Stimulated activated CD4-positive, alpha-beta T cell treated with anti-CD3 and anti-CD28 coated beads, Interleukin-4, amount 100 ng/mL, for 48 hours (primary cell): ENCODE measurements at regions not wholly inside any gene's neighbourhood (a gene's known extent, or its start where the extent isn't known, plus 50 kb on each side); places are given as distances from the start of the nearest gene placed in this dataset.
"Not testable (repeated sequence)": the region's sequence is repeated elsewhere in the genome, so short reads cannot be mapped to it uniquely, and the experiment has no call there.

Experiments used
- DNase-seq, 2 donors: peaks; one replicate each; pipeline ENCODE4 v3.0.0-alpha.2; 2020; ENCODE audit warnings: low read depth in 2 of 2

DNA sequence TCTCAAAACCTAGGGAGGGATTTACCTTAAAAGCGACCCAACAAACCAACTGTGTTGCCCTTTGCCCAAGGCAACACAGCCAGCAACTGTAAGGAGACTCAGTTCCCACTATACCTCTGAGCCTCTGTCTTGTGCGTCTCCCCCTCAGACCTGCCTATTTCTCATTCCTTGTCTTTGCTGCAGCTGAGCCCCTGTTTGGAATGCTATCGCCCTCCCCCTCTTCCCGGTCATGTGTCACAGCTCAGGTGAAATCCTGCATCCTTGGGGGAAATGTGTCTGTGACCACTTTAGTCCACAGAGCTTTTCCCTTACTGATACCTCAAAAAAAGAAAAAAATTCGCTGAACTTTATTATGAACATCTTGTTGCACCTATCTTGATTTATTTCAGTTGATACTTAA, 52.0 kb upstream of the LRIG1 start:
- DNase-seq, result no peak

DNA sequence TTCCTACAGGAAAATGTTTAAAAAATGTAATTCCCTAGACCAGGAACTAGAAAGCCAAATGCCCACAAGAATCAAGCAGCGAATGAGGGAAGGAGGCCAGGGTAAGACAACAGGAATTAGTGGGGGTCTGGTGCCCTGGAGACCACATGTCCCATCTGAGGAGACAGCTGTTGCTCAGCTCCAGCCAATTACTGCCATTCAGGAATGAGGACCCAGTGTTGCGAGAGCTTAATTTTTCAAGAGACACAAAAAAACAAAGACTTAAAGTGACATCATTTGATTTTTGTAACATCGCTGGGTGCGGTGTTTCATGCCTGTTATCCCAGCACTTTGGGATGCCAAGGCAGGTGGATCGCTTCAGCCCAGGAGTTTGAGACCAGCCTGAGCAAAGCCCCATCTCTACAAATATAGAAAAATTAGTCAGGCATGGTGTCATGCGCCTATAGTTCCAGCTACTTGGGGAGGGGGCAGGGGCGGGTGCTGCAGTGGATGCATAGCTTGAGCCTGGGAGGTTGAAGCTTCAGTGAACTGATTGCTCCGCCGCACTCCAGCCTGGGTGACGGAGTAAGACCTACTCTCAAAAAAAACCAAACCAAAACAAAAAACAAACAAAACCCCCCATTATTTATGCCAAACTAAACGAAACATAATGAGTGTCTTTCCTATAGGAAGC, 52.8 kb upstream of the LRIG1 start:
- no peak for DNase-seq

DNA sequence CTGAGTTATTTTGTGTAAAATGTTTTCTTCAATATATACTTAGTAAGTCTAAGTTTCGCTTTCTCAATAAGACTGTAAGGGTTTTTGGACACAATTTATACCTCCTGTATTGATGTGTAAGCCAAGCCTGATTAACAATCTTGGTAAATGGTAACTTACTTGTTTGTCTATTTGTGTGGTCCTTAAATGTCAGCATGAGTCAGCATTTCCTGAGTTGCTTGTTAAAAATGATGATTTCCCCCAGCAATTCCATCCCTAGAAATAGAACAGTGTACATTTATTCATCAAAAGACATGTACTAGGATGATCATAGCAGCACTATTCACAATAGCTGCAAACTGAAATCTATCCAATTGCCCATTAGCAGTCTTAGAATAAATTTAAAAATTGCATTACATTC, 53.4 kb upstream of the LRIG1 start:
- no peak for DNase-seq

DNA sequence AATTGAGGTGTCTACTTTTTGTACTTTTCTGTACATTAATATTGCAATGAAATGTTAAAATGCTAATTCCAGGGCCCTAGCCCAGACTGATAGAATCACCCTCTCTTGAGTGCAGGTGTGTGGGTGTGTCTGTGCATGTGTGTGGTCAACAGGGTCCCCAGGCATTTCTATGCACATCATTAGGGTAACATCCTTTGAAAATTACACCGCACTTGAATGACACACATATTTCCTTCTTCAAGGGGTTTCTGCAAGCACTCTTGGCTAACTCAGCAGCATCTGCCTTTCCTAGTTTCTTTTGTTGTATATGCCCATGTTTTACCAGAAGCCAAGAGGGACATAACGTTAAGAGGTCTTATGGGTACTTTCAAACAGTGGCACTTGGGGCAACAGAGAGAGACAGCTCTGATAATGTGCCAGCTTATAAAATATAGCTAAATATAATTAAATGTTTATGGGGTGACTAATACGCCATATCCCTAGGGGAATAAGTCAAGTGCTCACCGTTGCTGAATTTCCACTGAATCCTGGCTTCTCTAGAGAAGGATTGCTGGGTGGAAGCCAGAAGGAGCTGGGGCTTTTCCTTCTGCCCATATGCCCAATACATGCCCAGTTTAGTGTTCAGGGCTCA, 54.5 kb upstream of the LRIG1 start:
- DNase-seq, result no peak

DNA sequence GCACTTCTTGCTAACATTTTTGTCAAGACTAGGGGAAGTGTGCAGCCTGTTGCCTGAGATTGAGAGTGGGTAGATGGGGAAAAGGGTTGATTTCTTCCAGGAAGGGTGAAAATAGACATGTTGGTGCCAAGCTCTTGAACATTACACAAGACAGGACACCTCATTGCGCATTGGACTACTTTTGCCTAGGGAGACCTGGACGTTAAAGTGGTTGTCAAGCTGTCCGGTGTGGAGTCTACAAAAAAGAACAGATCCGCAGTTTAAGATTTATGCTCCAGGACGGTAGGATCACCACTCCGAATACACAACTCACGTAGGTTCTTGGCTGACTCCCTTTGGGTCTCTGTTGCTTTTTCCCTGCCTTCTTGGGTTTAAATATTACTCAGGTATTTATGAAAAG, 56.3 kb upstream of the LRIG1 start:
- DNase-seq, result no peak

DNA sequence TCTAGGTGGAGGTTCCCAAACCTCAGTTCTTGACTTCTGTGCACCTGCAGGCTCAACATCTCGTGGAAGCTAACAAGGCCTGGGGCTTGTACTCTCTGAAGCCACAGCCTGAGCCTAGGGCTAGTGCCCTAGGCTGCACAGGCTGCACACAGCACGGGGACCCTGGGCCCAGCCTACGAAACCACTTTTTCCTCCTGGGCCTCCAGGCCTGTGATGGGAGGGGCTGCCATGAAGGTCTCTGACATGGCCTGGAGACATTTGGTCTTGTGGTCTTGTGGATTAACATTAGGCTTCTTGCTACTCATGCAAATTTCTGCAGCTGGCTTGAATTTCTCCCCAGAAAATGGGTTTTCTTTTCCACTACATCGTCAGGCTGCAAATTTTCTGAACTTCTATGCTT, 59.1 kb upstream of the LRIG1 start:
- not testable (repeated sequence) for DNase-seq

DNA sequence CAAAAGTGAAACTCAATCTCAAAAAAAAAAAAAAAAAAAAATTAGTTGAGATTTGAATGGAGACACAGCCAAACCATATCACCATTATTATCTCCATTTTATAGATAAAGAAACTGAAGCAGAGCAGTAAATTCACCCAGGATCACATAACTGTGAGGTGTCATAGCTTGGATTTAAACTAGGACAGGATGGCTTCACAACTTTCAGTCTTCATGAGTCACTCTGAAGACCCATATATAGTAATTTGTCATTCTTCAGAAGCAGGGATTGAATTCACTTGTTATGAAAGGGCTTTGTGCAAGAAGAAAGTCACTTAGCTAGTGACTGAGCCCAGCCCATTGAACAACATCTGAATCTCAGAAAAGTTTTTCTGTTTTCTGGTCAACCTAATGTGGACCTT, 60.5 kb upstream of the LRIG1 start:
- no peak for DNase-seq

DNA sequence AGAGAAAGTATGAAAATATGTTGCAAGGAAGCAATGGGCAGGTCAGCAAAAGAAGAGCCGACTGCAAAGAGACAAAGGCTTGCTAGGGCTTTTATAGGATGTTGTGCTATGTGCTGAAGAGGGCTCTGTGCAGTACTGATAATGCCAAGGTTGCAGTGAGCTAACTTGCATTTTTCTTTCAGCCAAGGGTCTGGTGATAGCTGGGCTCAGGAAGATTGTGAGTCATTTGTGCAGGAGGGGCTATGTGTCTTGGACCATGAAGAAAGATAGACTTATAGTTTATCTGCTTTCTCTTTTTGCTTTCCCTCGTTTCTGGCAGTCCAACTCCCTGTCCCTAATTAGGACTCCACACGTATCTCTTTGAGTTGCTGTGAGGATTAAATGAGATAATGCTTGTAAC, 64.5 kb upstream of the LRIG1 start:
- DNase-seq, result no peak

DNA sequence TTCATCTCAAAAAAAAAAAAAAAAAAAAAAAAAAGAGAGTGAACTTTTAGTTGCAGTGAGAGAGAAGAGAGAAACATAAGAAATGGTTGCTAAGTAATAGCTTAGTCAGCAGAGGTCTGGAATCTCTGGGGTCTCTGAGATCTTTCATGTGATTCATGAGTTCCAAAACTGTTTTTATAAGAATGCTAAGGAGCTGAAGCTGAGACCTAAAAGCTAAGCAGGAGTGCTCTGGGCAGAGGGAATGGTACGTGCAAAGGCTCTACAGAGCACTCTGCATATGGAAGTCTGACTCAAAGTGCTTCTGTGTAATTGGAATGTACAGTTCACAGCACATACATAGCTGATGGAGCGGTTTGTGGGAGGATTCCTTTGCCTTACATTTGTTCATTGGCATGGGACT, 66.3 kb upstream of the LRIG1 start:
- no peak for DNase-seq

DNA sequence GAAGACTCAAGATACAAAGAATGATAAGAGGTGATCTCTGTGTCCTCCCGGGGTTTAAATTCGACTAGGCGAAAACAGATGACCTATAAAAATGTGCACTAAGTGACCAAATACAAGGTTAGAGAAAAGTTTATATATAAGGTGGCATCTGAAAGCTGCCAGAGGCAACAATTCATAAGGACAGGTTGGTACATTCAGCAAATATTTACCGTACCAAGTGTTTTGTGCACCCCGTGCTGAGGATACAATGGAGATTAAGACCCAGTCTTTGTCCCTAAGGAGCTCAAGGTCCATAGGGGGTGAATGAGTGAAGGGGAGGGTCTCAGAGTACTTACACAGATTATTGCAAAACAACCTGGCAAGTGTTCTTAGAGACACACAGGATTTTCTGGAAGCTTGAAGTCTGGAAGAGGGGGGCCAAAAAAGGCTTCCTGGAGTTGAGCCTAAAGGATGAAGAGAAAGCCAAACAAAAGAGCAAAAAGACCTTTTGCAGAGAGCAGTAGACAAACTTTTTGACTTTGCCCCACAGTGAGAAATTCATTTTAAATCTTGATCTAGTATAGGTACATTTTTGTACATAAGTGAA, 71.4 kb upstream of the LRIG1 start:
- DNase-seq, result no peak

DNA sequence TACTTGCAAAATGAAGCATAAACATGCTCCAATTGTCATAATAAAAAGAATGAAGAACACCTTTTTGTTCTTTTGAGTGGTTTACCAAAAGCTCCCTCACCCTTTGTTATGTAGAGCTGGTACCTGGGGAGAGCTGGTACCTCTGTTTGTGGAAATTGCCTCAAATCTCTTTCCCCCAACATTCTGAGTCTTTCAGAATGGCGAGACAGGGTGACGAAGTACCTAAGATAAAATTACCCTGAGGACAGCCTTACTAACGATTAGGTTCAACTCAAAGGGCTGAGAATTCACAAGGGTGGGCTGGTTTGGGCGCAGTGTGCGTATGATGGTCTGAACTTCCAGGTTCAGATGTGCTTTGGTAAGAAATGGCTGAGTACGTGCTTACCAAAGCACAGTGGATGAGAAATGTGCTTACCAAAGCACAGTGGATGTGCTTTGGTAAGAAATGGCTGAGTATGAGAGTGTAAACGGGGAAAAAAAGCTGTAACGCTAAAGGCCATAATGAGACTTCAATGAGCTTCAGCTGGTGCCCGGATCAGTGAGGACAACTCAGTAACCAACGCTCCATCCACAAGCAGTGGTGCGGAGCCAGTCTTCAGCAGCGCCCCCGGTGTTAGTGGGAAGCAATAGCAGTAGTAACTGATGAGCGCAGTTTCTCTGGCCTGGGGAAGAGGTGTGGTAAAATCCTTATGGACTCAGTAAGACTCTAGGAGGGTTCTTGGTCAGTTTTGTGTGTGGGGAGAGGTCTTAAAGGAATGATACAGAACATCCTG, 72.3 kb upstream of the LRIG1 start:
- DNase-seq, result peak in 1 of 2 donors; percentile 3

DNA sequence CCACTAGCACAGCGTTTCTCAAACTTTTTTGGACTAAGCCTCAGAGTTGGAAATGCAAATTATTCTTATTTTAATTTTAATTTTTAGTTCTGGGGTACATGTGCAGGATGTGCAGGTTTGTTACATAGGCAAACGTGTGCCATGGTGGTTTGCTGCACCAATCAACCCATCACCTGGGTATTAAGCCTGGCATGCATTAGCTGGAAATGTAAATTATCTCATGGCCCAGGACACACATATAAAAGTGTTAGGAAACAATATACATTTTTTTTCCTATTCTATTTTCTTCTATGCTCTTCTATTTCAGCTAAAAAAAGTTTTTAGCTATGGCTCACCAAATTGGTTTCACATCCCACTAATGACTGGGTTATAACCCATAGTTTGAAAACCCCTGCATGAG, 73.3 kb upstream of the LRIG1 start:
- DNase-seq, result no peak

DNA sequence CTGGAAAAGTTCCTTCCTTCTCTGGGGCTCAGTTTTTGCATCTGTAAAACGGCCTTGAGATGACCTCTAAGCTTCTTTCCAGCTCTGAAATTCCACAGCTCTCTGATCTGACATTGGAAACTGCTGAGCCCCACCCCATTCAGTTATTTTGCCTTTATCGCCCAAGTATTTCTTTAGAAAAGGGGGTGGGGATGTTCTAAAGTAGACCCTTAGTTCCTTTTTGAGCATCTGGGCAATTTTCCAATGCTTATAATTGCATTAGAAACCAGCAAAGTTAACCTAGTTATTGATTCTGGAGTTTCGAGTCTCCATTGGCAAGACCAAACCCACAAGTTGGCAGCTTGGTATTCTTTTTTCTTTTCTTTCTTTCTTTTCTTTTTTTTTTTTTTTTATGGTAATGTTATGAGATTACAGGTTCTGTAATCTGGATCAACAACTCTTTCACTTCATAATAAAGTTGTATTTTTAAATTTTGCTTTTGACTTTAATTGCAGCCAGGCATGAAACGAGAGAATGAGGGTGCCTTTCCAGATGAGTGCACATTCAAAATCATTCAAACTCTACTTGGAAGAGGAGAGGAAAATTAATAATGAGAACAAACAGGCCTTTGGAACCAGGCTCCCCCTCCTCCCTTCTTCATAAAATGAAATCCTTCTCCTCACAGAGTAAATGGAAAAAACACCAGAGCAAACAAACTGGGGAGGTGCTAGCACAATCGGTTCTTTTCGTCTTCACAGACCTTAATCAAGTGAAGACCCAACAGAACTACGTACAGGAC, 76.8 kb upstream of the LRIG1 start:
- no peak for DNase-seq

DNA sequence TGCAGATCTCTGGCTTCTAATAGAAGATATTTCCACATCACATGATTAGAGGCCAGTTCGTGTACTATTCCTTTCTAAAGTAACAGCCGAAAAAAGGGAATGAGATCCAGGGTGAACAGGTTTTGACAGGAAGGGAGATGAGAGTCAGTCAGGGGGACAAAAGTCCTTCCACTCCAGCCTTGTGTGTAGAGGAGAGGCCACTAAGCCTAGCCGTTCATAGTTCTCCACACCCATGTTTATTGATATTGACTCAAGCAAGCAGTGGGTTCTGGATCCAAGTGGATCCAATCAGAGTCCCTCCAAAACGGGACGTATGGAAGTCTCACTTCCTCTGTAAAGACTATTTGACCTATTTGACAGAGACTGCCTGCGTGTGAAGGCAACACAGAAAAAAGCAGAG, 80.4 kb upstream of the LRIG1 start:
- no peak for DNase-seq

DNA sequence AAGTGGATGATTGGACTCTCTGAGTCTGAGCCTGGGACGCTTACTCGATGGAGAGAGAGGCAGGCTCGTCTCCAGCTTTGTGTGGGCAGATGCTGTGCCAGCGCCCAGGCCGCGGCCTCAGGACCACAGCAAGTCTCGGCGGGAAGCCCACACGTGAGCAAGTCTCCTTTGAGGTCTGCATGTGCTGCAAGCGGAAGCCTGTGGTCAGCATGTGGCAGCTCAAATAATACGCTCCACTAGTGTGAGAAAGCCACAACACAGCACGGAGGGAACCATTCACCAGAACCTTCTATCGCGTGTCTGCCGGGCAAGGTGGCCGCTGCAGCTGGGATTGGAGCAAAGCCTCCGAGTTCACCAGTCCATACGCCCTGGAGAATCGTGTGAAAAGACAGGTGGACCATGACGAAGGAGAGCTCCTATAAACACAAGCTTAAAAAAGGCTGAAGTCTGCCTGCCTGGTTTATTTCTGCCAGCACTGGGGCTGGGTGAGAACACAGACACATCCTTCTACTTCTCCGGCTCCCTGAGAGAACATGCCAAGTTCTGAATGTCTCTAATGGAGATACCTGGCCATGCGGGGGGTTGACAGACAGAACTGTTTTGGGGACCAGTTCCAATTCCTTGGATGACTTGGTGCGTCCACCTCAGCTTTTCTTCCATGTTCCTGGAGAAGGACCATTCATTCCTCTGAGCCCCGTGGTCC, 82.0 kb upstream of the LRIG1 start:
- DNase-seq, result peak in 1 of 2 donors; percentile 11

DNA sequence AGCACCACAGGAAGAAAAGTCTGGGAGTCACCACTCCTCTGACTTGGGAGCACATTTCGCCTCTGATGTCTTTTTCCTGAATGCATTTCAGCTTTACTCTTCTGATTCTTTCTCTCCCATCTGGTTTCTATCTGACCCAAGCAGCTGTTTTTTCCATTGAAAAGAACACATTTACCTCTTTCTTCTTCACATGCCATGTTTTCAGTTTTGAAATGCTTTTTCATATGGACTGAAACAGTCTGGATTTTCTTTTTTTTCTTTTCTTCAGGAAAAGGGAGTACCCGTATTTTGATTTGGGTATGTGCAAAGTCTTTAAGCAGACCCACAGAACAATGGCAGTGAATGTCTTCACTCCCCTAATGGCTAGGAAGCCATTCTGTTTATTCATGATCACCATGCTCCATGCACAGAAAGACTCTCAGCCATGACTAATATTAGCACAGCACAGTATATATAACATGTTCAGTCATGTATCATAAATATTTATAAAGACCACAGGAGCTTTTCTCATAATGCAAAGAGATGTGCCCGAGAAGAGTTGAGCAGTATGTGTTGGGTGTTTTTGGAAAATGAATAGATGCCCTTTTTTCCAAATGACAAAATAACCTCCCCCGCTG, 82.7 kb upstream of the LRIG1 start:
- DNase-seq, result no peak

DNA sequence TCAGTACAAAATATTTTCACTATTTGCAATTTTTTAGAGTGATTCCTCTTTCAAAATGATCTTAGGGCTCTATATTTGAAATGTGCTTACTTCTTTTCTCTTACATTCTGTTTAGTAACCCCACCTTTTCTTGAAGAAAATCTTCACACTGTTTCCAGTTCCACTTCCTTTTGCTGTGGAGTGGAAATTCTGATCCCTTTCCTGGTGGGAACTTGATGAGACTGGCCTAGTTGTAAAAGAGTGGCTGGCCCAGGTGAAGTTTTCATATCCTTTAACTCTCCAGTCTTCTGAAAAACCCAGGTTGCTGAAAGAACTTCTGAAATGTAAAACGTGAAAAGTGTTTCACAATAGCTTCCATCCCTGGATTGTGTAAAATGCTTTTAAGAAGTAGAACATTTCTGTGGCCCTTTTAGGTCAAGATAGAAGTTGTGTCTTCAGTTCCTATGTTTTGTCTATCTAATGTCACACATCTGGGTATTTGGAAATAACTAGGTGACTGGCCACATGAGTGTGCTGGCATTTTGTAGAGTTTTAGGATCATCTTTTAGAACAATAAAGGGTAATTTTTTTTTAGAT, 84.8 kb upstream of the LRIG1 start:
- no peak for DNase-seq

DNA sequence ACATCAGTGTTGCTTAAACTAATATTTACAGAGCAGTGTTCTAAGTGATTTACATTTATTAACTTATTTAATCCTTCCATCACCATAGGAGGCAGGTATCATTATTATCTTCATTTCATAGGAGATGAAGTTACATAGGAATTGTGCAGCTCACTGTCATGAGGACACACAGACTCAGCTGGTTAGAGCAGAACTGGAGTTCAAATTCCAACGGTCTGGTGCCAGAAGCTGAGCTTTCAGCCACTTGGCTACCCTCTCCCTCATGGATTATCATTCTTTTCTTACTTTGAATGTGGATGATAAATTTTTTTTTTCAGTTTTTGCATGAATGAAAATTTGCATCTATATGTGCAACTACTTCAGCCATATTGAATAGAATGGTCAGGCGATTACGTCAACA, 86.0 kb upstream of the LRIG1 start:
- DNase-seq, result no peak

DNA sequence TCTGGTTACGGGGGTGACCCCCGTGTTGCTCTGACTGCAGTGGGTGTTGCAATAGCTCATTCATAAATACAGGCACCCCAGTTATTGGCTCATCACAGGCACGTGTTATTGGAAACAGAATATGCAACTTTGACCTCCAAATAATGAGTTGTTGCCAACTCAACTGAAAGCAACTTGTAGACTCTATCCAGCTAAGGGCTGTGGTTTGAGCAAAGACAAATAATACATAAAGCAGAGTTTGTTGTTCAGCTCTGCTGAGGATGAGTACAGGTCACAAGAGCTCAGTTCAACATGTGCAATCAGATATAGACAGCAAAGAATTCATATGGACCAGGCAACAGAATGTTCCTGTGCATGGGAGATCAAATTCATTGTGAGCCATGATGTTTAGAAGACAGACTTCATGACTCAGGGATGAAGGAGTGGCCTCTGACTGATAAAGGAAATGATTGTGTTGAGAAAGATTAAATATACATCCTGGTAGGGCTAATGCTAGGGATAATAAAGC, 87.6 kb upstream of the LRIG1 start:
- no peak for DNase-seq

DNA sequence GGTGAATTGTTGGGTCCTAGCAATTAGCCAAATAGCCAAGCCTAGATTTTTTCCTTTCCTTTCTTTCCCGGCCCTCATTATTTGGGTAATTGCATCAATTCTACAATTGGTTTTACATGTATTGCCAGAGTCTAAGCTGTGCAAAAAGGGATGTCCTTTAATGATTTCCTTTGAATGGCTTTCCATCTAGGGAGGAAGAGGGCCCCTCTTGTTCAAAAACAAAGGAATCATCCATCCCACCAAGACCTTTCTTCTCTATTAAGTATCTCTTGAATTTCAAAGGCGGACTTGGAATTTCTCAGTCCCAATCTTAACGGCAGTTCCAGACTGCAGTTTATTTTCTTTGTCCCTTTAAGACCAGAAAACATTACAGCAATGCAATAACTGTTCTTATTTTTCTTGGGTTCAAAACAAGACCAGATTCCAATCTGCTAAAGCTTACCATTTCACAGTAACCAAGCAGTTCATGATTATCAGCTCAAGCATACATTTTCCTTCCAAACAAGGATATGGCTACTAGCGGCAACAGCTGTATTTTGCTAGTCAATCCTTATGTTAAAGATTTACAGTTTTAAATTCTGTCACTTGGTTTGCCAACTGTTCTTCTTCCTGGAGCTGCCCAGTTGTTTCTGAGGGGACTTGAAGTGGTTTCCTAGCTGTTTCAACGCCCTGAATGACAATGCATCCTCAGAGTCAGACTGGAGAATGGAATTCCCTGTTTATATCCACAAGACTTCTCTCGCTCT, 91.4 kb upstream of the LRIG1 start:
- DNase-seq, result no peak
